ENCODE measurements at regions not wholly inside any gene's neighbourhood (a gene's known extent, or its start where the extent isn't known, plus 50 kb on each side); places are given as distances from the start of the nearest gene placed in this dataset.

DNA sequence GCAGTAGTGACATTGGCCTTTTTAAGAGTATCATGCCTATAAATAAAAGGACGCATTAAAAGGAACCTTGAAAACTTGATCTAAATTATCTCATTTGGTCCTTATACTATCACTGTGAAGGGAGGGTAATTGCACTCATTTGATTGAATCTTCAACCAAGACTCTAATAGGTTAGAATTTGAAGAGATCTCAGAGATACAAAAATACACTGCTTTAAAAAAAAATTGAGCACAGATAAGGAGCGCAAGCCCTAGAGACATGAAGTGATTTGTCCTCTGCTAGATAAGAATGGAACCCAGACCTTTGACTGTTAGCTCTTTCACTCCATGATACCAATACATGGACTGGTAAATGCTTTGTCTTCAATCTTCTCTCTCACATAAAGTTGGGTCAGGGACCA, 58.2 kb upstream of the RXFP2 start:
- DNase-seq, result no peak
- Histone ChIP-seq H3K27me3 (no peaks in the 10 kb centered on the region), H3K27ac (no peak overlapping the region), H3K9me3 (no peaks in the 10 kb centered on the region), H3K4me3 (no peak overlapping the region), H3K4me1 (no peaks in the 10 kb centered on the region), H3K36me3 (no peaks in the 10 kb centered on the region)
- no peak for TF ChIP-seq POLR2A (IDR thresholded peaks at IDR 0.05)
- TF ChIP-seq, protein P1, sequence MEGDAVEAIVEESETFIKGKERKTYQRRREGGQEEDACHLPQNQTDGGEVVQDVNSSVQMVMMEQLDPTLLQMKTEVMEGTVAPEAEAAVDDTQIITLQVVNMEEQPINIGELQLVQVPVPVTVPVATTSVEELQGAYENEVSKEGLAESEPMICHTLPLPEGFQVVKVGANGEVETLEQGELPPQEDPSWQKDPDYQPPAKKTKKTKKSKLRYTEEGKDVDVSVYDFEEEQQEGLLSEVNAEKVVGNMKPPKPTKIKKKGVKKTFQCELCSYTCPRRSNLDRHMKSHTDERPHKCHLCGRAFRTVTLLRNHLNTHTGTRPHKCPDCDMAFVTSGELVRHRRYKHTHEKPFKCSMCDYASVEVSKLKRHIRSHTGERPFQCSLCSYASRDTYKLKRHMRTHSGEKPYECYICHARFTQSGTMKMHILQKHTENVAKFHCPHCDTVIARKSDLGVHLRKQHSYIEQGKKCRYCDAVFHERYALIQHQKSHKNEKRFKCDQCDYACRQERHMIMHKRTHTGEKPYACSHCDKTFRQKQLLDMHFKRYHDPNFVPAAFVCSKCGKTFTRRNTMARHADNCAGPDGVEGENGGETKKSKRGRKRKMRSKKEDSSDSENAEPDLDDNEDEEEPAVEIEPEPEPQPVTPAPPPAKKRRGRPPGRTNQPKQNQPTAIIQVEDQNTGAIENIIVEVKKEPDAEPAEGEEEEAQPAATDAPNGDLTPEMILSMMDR (IDR thresholded peaks at IDR 0.05 in 4 of 5, conservative IDR thresholded peaks at IDR 0.05 in 1 of 5), result no peak
- no peak for ATAC-seq
- in situ Hi-C loops (cut with MboI; ENCODE audit: low sequenced_read_pairs in 4 of 4) (no loop called here), intact Hi-C loops (cut with DNase I; ENCODE audit: low total_unique reads) (no loop called here)

DNA sequence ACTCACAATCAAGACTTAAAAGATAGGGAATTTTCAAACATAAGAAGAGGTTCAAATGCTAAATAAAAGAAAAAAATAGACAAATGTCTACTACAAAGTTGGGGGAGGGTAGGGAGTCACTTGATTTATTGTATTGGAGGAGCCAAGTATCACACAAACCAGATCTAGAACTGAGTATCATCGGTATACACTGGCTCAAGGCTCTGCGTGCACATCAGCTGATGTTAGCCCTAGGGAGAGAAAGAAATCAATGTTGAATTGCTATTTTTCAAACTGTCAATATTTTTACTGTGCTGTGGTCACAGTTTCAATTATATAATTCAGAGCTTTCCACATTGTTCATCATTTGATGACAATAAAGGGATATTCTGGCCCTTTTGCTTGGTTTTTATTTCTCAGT, 54.9 kb upstream of the RXFP2 start:
- in situ Hi-C loops (cut with MboI; ENCODE audit: low sequenced_read_pairs in 4 of 4) (no loop called here), intact Hi-C loops (cut with DNase I; ENCODE audit: low total_unique reads) (no loop called here)
- Histone ChIP-seq H3K27me3 (no peaks in the 10 kb centered on the region), H3K9me3 (no peaks in the 10 kb centered on the region), H3K27ac (no peak overlapping the region), H3K4me1 (no peaks in the 10 kb centered on the region), H3K36me3 (no peaks in the 10 kb centered on the region), H3K4me3 (no peak overlapping the region)
- no peak for ATAC-seq
- no peak for DNase-seq
- TF ChIP-seq, protein P1 (IDR thresholded peaks at IDR 0.05 in 4 of 5, conservative IDR thresholded peaks at IDR 0.05 in 1 of 5), result no peak
- no peak for TF ChIP-seq POLR2A (IDR thresholded peaks at IDR 0.05)

DNA sequence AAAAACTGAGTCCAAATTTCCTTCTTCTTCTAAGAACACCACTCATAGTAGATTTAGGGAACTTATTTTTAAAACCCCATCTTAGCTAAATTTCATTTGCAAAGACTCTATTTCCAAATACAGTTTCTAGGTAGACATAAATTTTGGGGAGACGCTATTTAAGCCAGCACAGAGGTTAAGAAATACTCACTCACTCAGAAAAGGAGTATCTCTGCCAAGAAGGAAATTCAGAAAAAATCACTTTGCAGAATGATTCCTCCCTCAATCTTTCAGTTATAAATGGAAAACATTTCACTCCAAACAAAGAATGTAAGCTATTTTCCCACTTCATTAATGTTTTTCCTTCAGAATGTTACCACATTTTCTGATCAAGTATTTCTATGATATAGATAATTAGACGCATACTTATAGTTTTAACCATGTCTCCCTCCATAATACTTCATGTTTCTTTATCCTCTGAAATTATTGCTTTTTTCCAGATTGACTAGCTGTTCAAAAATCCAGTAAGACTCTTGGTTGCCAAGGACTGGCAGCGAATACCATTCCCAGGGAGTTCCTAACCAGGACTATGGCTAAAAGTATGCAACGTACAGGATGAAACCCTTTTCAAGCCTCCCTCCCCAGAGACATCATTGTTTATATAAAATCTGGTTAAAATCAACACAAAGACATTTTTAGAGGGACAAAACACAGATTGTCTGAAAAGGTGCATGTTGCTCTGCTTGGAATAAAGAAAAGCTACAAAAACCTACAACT, 52.5 kb upstream of the RXFP2 start:
- Histone ChIP-seq H3K27ac (no peak overlapping the region), H3K9me3 (no peaks in the 10 kb centered on the region), H3K27me3 (no peaks in the 10 kb centered on the region), H3K4me3 (no peak overlapping the region), H3K36me3 (no peaks in the 10 kb centered on the region), H3K4me1 (no peaks in the 10 kb centered on the region)
- in situ Hi-C loops (cut with MboI; ENCODE audit: low sequenced_read_pairs in 4 of 4) (no loop called here), intact Hi-C loops (cut with DNase I; ENCODE audit: low total_unique reads) (no loop called here)
- TF ChIP-seq POLR2A (IDR thresholded peaks at IDR 0.05), result no peak
- TF ChIP-seq, protein P1 (IDR thresholded peaks at IDR 0.05 in 4 of 5, conservative IDR thresholded peaks at IDR 0.05 in 1 of 5), result no peak
- DNase-seq, result no peak
- ATAC-seq, result no peak
